Neural crest cell (in vitro differentiated cells): ENCODE measurements at regions not wholly inside any gene's neighbourhood (a gene's known extent, or its start where the extent isn't known, plus 50 kb on each side); places are given as distances from the start of the nearest gene placed in this dataset.

Source experiments
- DNase-seq: peaks from one replicate; pipeline ENCODE4 v3.0.0; 2021; ENCODE audit warnings: low read depth, mixed read lengths, low spot score
- H3K27ac Mint-ChIP-seq: one replicate; pipeline ENCODE4 v1.8.0; 2021; ENCODE audit warnings: mild to moderate bottlenecking, mixed read lengths; ENCODE audit not compliant: unreplicated experiment
- H3K27me3 Mint-ChIP-seq: 2 replicates; pipeline ENCODE4 v1.8.0; 2021; ENCODE audit warnings: low read depth, mild to moderate bottlenecking, mixed read lengths
- H3K36me3 Mint-ChIP-seq: 2 replicates; pipeline ENCODE4 v1.8.0; 2021; ENCODE audit warnings: low read depth, mild to moderate bottlenecking, mixed read lengths
- H3K4me1 Mint-ChIP-seq: 2 replicates; pipeline ENCODE4 v1.8.0; 2021; ENCODE audit warnings: mixed read lengths
- H3K4me3 Mint-ChIP-seq: one replicate; pipeline ENCODE4 v1.8.0; 2021; ENCODE audit warnings: mild to moderate bottlenecking, mixed read lengths
- H3K9me3 Mint-ChIP-seq: 2 replicates; pipeline ENCODE4 v1.8.0; 2021; ENCODE audit warnings: mixed read lengths
- TF ChIP-seq, protein P1 (sequence below): fragments of 200-600 bp; sonication (generic); conservative IDR thresholded peaks from 2 replicates; pipeline ENCODE4 v1.5.0; 2021; ENCODE audit warnings: antibody characterized with exemption, mild to moderate bottlenecking

DNA sequence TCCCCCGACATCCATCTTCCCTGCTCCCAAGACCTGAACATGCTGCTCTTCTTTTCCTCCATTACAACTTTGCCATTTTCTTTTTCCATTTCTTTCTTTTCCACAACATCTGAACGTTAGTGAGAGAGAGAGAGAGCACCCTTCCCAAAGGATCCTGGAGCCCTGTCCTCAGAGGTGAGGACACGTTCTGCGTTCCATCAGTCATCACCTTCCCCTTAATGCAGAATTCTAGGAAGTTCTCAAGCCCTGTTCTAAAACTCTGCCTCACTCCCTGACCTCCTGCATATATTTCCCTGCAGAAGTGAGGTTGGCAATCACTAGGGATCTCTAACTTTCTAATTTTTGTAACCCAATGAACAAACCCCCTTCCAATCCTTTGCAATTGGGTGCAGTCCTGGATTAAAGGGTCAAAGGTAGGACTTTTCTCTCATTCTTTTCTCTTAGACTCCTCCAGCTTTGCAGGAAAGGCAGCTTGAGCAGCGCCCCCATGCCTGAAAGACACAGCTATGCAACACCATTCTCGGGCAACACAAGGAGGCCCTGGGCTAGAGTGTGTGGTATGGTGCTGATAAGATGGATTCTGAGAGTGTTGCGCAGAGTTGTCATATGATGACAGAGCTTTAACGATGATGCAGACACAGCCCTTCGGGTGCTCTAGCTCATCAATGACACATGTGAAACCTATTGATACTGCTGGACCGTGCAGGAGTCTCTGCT, 59.2 kb upstream of the TNR start:
- TF ChIP-seq, protein P1, sequence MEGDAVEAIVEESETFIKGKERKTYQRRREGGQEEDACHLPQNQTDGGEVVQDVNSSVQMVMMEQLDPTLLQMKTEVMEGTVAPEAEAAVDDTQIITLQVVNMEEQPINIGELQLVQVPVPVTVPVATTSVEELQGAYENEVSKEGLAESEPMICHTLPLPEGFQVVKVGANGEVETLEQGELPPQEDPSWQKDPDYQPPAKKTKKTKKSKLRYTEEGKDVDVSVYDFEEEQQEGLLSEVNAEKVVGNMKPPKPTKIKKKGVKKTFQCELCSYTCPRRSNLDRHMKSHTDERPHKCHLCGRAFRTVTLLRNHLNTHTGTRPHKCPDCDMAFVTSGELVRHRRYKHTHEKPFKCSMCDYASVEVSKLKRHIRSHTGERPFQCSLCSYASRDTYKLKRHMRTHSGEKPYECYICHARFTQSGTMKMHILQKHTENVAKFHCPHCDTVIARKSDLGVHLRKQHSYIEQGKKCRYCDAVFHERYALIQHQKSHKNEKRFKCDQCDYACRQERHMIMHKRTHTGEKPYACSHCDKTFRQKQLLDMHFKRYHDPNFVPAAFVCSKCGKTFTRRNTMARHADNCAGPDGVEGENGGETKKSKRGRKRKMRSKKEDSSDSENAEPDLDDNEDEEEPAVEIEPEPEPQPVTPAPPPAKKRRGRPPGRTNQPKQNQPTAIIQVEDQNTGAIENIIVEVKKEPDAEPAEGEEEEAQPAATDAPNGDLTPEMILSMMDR = no peak
- no peaks in the 10 kb centered on the region for H3K4me1 Mint-ChIP-seq
- DNase-seq = no peak
- no peaks in the 10 kb centered on the region for H3K36me3 Mint-ChIP-seq
- H3K9me3 Mint-ChIP-seq = no peaks in the 10 kb centered on the region
- no peaks in the 10 kb centered on the region for H3K27me3 Mint-ChIP-seq
- H3K4me3 Mint-ChIP-seq = no peak overlapping the region
- no peak overlapping the region for H3K27ac Mint-ChIP-seq

DNA sequence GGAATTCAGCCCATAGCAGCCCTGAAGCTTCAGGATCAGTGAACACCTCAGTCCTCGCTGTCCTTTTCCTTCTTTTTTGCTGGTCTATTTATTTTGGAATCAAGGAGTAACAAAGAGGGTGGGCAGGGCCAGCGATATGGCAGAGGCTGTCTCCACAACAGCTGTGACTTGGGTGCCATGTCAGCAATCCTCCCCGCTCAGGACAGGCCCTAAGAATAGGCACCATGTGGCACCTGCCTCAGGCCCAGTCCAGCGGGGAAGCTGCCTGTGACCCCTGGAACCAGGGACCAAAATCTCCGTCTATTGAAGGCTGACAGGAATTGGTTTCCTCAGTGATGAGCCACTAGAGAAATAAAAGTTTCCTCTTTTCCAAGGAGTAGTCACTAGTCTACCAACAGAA, 58.6 kb upstream of the TNR start:
- Mint-ChIP-seq H3K27me3 (no peaks in the 10 kb centered on the region), H3K27ac (no peak overlapping the region), H3K4me3 (no peak overlapping the region), H3K36me3 (no peaks in the 10 kb centered on the region), H3K4me1 (no peaks in the 10 kb centered on the region), H3K9me3 (no peaks in the 10 kb centered on the region)
- DNase-seq = no peak
- TF ChIP-seq, protein P1 = no peak

DNA sequence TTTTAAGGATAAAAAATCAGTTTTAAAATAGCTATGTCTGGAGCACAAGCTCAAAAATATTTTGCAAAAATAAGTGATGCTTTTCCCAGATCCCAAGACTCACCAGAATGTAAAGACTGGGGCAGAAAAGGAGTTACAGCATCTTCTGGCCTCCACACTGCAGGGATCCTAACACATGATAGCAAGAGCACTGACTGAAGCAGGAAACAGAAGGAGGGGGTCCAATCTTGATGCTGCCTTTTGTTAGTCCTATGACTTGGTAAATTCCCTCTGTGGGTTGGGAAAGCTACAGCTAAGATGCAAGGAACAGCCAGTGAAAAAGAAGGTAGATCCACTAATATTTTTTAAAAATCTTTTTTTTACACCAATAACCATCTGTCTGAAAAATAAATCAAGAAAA, 54.2 kb upstream of the TNR start:
- Mint-ChIP-seq H3K4me1 (no peaks in the 10 kb centered on the region), H3K36me3 (no peaks in the 10 kb centered on the region), H3K27me3 (no peaks in the 10 kb centered on the region), H3K9me3 (no peaks in the 10 kb centered on the region), H3K4me3 (no peak overlapping the region), H3K27ac (no peak overlapping the region)
- DNase-seq = no peak
- TF ChIP-seq, protein P1 = no peak

DNA sequence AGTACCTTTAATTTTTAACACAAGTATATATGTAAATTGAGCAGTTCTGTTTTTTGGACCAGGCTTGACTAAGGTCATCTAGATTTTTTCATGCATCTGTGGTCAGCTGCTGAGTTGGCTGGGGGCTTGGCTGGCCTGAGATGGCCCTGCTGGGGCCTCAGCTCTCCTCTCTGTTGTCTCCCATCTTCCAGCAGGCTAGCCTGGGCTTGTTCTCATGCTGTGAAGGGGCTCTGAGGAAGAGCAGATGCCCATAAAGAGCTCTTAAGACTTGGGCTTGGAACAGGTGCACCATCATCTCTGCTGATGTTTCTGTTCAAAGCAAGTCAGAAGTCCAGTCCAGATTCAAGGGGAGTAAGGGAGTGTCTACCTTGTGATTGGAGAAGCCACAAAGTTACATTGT, 51.2 kb upstream of the TNR start:
- Mint-ChIP-seq H3K27ac (no peak overlapping the region), H3K9me3 (no peaks in the 10 kb centered on the region), H3K4me1 (no peaks in the 10 kb centered on the region), H3K36me3 (no peaks in the 10 kb centered on the region), H3K4me3 (no peak overlapping the region), H3K27me3 (no peaks in the 10 kb centered on the region)
- no peak for DNase-seq
- TF ChIP-seq, protein P1 = no peak

DNA sequence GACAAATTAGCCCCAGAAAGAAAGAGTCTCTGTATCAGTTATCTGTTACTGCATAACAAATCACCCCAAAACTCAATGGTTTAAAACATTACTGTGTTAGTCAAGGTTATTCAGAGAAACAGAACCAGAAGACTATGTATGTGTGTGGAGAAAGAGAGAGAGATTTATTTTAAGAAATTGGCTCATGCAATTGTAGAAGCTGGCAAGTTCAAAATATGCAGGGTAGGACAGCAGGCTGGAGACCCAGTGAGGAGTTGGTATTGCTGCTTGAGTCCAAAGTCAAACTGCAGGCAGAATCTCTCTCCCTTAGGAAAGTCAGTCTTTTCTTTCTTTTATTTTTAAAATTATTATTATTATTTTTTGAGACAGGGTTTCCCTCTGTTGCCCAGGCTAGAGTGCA, 50.2 kb upstream of the TNR start:
- no peaks in the 10 kb centered on the region for H3K9me3 Mint-ChIP-seq
- no peak overlapping the region for H3K27ac Mint-ChIP-seq

More for the DNA sequence above, 50.2 kb upstream of the TNR start:
- no peaks in the 10 kb centered on the region for H3K36me3 Mint-ChIP-seq
- TF ChIP-seq, protein P1 = no peak
- no peak overlapping the region for H3K4me3 Mint-ChIP-seq
- H3K4me1 Mint-ChIP-seq = no peaks in the 10 kb centered on the region
- DNase-seq = no peak
- H3K27me3 Mint-ChIP-seq = no peaks in the 10 kb centered on the region
